HG02798 (cell line): ENCODE measurements at regions not wholly inside any gene's neighbourhood (a gene's known extent, or its start where the extent isn't known, plus 50 kb on each side); places are given as distances from the start of the nearest gene placed in this dataset.
"Not testable (repeated sequence)": the region's sequence is repeated elsewhere in the genome, so short reads cannot be mapped to it uniquely, and the experiment has no call there.

Experiments
- ATAC-seq: cut with Tn5 transposase; IDR thresholded peaks from one replicate; pipeline ENCODE4 v1.9.1; 2021; ENCODE audit warnings: mild to moderate bottlenecking; ENCODE audit not compliant: unreplicated experiment, poor library complexity

GRCh38 chr5:108696951-108697715, 50.6 kb upstream of the FER start:
- ATAC-seq: no peak

DNA sequence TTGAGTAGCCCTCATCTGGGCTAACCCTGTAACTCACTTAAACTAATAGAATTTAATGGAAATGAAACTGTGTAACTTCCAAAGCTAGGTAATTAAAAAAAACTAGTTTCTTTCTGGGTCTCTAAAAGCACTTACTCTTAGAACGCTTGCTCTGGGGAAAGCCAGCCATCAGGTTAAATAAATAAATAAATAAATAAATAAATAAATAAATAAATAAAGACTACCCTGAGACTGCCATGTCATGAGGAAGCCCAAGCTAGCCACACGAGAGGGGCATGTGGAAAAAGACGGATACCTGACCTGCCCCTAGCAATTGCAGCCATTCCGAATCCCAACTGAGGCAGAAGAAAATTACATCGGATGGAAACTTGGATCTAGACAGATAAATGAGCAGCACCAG, 51.3 kb upstream of the FER start:
- ATAC-seq: no peak

DNA sequence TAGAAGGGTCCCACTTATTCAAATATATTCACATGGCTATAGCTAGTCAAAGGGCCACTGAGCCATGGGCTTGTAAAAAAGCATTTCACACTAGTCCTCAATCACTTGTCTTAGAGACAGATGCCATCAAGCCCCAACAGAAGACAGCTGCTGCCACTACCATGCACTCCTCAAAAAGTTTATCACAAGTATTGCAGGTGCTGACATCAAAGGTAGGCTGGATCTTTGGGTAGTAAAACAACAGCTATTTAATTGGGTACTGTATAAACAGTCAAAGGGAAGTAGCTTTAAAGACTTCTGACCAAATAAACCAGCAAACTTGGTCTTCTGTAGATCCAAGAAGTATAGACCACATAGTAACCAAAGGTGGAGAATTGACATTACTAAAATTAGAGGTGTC, 59.2 kb upstream of the FER start:
- ATAC-seq: no peak

- no peak for ATAC-seq
These were observed 60.0 kb upstream of the FER start for GRCh38 chr5:108687595-108688200.

- ATAC-seq: no peak
These were observed 61.0 kb upstream of the FER start for GRCh38 chr5:108686676-108687075.

DNA sequence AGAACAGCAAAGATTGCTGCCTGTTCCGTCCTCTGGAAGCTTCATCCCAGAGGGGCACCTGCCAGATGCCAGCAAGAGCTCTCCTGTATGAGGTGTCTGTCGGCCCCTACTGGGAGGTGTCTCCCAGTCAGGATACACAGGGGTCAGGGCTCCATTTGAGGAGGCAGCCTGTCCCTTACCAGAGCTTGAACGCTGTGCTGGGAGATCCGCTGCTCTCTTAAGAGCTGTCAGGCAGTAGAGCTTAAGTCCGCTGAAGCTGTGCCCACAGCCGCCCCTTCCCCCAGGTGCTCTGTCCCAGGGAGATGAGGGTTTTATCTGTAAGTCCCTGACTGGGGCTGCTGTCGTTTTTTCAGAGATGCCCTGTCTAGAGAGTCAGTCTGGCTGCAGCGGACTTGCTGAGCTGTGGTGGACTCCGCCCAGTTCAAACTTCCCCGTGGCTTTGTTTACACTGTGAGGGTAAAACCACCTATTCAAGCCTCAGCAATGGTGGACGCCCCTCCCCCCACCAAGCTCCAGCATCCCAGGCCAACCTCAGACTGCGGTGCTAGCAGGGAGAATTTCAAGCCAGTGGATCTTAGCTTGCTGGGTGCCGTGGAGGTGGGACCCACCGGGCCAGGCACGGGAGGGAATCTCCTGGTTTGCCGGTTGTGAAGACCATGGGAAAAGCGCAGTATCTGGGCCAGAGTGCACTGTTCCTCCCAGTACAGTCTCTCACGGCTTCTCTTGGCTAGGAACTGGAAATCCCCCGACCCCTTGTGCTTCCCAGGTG, 62.1 kb upstream of the FER start:
- not testable (repeated sequence) for ATAC-seq

DNA sequence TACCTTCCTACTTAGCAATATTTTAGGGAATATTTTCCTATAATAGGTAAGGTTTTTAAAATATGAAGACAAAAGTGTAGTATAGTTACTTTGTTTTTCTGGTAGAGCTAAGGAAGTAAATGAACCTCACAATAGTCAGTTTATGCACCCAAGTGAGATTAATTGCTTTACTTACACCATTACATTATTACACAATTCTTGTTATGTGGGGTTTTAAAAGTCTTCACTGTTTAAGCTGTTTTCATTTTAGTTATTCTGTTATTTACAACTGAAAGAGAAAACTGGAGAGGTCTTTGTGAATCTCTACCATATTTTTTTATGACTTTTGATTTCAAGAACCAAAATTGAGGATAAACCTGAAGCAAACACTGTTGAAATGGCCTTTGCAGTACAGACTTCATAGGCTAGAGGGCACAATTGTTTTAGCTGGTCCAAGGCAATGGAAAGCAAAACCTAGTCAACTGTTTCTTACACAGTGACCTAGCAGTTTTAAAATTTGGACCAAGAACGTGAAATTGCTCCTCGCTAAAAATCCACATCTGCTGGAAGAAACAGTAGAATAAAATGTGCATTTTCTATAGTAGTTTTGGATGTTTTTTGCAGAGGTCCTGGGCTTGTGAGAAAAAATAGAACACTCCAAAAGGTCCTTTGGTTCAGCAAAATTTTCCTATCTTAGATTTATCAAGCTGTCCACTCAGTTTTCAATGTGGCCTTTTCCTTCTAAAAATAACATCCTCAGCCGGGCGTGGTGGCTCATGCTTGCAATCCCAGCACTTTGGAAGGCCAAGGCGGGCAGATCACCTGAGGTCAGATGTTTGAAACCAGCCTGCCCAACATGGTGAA, 66.4 kb upstream of the FER start:
- peak; percentile 97 for ATAC-seq

- ATAC-seq: no peak
These were observed 69.6 kb upstream of the FER start for GRCh38 chr5:108678091-108678490.

DNA sequence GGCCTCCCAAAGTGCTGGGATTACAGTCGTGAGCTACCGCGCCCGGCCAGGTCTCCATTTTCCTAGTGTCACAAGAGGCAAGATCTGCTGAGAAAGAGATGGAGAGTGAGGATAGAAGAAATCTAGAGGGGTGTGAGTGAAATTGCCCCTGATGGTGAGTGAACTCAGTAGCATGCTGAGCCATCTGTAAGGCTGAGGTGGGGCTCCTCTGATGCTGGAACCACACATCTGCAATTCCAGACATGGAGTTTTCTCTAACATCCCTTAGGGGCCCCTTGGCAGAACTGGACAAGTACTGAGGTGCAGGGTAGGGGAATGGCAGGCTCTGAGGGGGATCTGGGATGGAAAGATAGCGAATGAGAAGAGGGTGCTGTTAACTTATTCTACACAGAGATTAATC, 72.0 kb upstream of the FER start:
- ATAC-seq: no peak

DNA sequence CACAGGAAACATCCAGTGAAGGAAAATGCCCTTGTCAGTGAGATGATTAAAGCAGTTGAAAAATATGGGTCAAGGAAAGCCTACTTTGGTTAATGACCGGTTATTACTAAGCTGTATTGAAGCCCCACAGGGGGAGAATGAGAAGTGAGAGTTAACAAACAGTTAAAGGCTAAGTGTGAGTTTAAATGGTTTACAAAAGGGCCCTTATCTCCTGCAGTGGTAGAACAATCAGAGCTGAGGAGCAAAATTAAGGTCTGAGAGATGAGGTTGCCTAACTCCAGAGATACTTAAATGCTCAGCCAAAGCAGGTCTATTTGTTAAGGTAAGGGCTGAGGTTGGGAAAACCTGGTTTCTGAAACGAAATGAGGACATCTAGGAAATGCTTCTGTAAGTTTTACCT, 75.1 kb upstream of the FER start:
- ATAC-seq: no peak

DNA sequence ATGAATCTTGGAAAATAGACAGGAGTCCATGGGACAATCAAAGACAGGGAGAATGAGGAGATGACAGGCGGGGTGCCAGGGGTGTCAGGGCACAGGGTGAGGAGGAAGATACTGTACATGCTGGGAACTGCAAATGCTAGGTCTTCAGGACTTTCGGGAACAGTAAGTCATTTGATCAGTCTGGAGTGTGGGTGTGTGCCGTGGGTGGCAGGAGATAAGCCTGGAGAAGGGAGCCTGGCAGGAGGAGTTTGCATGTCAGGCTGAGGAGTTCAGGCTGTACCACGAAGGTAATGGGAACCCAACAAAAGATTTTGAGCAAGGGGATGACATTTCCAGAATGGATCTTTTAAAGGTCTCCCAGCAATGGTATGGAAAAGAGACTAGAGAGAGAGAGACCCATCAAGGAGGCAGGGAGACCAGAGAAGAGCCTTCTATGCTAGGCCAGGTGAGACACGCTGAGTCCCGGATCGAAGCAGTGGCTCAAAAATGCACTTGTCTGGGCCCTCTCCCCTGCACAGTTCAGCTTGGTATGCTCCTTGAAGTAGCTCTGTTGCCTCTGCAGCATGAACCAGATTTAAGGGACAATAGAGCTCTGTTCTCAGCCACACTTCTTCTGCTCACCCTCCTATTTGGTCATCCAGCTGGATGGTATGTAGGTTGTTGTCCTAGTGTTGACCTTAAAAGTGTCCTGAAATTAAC, 77.0 kb upstream of the FER start:
- no peak for ATAC-seq

DNA sequence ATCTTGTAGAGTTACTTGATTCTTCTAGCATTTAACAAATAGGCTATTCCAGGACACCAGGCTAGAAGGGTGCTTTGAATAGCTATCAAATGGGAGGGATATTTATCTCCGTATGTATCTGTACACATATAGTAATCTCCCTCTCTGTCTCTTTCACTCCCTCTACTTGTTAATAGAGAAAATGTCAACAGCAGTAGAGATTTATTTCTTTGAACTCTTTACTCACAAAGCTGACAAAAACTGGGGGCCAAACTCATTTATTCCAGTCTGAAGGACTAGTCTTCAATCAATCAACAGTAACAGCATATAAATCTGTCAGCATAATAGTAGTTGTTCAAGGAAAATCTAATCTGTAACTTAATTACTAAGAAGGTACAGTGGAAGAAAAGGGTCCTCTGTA, 78.2 kb upstream of the FER start:
- ATAC-seq: no peak

DNA sequence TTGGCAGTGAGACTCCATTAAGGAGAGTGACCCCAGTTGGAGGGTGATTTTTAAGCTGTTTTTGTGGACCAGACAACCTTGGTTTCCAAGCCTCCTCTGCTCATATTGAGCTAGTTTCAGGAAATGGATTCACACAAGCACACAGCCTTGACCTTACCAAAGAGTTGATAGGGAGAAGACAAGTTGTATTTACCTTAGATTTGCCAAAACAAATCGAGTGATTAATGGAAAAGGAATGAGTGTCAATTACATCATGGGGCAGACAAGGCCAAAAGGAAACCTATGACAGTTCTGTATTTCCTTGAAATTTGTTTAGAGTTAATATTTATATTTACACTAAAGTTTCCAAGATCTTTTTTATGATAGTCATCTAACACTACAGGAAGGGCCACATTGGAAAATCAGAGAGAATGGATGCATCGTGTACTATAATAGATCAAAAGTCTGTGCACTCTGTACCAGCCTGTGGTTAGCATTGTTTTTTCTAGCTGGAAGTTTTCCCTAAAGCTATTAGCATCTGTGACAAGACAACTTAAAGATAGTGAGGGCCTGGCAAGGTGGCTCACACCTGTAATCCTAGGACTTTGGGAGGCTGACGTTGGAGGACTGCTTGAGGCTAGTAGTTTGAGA, 86.0 kb upstream of the FER start:
- ATAC-seq: no peak

DNA sequence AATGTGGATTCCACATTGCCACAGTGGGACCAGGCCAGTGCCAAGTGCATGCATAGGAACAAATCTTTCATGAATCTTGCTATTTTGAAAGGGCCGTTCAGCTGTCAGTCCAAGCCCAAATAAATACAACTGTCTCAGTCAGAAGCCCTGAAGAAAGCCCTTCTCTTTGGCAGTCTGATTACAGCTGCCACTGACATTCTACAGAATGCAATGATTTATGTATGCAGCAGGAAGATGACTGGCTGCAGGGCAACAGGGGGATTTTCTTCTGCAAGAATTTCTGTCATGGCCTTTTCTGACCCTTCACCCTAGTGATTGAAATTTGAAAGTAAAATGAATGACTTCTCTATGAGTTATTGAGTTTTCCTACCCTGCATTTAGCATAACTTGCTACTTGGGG, 86.7 kb upstream of the FER start:
- no peak for ATAC-seq

DNA sequence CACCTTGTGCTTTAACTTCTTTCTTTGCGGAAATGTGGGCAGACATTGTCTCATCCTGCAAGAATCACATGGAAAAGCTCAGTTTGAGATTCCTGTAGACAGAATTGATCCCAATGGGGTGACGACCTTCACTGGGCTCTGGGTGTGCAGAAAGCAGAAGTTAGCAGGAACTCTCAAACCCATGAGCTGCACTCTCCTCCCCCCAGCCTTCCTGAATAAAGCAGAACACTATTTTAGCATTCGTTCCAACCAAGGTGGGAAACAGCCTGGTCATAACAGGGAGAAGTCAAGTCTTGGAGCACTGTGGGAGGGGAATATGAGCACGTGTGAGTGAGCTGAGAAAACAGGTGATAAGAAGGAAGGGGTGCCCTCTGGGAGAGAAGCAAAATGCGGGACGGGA, 87.4 kb upstream of the FER start:
- ATAC-seq: no peak

DNA sequence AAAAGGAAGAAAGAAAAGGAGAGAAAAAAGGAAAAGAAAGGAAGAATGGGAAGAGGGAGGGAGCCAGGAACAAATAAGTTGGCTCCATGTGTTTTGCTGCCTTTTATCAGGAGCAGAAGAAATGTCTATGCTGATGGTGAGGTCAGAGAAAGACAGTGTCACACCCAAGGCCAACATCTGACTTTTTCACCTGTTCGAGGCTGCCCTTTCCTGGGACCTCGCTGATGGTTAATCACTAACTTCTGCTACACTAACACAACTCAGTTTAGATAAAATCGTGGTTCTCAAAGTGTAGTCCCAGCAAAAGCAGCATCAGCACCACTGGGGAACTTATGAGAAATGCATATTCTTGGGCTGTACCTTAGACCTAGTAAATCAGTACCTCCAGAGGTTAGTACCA, 88.2 kb upstream of the FER start:
- no peak for ATAC-seq

DNA sequence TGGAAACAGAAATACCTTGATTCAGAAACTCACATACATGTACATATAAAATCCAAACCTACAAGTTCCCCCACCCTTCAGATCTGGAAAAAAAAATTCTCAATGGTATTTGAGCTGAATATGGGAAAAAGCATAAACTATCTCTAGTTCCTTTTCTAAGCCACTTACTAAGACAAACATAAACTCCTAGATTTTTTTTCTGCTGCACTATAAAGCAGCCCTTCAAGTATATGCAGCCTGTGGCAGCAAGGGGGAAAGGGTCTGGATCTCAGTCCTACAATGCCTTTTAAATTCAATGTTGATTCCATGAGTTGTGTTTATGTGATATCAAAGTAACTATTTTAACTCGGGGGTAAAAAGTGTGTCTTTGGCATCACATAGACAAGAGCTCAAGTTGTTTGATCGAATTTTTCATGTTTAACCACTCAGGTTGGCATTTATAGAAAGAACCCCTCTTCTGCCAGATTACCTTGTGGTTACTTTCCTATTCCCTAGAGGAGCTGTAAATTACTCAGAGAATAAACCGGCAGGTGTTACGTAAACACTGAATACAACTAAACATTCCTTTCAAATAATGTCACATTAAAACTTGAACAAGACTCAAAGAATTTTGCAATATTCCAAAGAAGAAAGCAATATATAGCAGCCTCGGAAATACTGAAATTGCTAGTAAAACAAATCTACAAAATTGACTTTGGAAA, 91.8 kb upstream of the FER start:
- ATAC-seq: no peak

GRCh38 chr5:108654051-108654450, 93.6 kb upstream of the FER start:
- ATAC-seq: no peak

- ATAC-seq: no peak
These were observed 94.5 kb upstream of the FER start for GRCh38 chr5:108653201-108653600.
